Midbrain (tissue), 1 donor: ENCODE measurements at regions not wholly inside any gene's neighbourhood (a gene's known extent, or its start where the extent isn't known, plus 50 kb on each side); places are given as distances from the start of the nearest gene placed in this dataset.
A peak's percentile ranks its signal among the peaks of the same experiment; 100 is the strongest.
"Not testable (repeated sequence)": the region's sequence is repeated elsewhere in the genome, so short reads cannot be mapped to it uniquely, and the experiment has no call there.

Source experiments
- DNase-seq: peaks from one replicate; lab custom pipeline; 2025; lab: John Stamatoyannopoulos, UW

- DNase-seq, result peak; percentile 18
Observed at GRCh38 chr6:6749702-6750491, 161.4 kb downstream of the LY86 start.

DNA sequence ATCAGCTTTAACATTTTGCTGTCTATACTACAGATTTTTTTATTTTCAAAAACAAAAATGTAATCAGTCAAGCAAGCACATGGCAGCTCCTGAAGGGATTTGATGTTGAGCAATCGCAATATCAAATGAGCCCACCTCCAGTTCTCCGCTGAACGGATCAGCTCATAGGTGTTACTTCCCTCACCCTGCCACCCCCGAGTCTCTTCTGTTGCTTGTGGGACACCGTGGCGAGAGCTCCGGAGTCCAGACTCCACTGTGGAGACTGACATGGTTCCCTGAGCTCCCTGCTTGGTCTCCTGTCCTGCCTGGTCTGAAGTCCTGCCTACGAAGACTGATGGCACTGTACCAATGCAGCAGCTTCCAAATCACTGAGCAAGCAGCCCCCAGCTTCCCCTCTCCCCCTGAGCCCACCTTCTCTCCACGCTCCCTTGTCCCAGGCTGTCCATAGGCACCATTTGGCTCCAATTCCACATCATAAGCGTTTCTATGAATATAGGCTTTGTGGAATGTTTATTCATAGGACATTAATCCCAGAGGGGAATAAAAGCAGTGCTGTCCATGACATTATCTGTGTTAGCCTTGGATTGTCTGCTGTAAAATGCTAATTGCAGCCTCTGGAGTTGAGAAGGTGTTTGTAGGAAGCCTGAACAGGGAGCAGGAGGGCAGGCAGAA lies 162.2 kb downstream of the LY86 start:
- DNase-seq, result no peak

DNA sequence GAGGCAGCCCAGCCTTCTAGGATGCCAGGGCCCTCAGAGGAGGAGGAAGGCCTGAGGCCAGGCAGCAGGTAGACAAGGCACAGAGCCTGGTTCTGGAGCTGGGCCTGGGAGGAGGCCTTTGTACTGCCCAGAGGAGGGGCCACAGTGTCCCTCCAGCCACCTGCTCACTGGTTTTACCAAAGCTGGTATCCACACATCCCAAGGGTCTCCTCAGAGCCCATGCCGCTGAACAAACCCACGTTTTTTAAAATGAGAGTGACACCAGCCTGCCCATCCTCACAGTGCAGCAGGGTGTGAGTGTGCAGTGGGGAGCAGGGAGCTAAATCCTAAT lies 162.7 kb downstream of the LY86 start:
- no peak for DNase-seq

- no peak for DNase-seq
Observed at GRCh38 chr6:6751619-6752023, 163.1 kb downstream of the LY86 start.

- no peak for DNase-seq
Observed at GRCh38 chr6:6752129-6752528, 163.6 kb downstream of the LY86 start.

DNA sequence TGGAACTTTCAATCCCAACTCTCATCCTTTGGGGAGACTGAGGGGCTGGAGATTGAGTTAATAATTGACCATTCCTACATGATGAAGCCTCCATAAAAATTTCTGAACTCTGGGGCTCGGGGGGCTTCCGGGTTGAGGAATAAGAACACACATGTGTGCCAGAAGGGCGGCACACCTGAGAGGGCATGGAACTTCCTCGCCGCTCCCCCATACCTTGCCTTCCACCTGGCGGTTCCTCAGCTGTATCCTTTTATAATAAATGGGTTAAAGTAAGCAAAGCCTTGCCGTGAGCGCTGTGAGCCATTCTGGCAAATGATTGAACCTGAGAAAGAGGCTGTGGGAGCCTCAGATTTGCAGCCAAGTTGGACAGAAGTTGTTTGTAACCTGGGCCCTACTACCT lies 164.8 kb downstream of the LY86 start:
- DNase-seq, result no peak

GRCh38 chr6:6756526-6756925 lies 168.0 kb downstream of the LY86 start:
- DNase-seq, result no peak

DNA sequence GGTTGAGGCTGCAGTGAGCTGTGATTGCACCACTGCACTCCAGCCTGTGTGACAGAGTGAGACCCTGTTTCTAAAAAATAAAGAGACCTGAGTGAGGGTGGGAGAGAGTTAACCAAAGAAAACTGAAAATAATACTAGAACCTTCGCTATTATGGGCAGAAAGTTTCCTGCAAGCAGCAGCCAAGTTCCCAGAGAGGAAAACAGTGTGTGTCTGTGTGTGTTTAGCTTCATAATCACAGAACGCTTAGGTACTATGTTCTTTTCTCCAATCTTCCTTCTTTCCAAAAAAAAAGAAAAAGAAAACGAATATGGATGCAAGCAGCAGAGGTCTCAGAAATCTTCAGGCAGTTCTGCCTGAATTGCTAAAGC lies 170.0 kb downstream of the LY86 start:
- DNase-seq, result no peak

DNA sequence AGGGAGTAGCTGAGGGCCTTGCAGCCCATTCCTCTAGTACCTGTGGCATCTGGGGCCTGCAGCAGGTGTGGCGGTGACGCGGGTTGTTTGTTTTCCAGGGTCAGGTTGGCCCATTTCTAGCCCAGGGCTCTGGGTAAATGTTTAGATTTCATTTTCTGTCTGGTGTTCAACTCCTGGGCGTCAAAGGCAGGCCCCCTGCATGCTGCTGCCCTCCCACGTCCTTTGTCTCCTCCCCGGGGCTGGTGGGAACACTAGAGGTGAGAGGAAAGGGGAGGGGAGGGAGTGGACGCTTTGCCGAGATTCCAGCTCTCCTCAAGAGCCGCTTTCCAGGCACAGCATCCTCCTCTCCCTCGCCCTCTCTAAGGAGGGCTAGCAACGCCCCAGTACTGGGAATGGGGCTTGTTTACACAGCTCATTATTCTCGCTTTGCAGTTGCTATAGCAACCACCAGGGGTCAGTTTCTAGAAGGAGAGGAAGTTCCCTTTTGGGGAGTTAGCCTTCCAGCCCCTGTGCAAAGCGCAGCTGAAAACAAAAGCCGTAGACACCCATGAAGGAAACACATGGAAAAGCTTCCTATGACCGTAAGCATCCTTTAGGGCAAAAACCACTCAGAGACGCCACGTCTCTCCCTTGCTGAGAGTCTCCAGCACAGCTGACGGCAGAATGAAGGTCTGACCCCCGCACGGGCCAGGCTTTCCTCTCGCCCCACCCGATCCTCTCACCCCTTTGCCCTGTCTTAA lies 170.6 kb downstream of the LY86 start:
- peak; percentile 45 for DNase-seq

DNA sequence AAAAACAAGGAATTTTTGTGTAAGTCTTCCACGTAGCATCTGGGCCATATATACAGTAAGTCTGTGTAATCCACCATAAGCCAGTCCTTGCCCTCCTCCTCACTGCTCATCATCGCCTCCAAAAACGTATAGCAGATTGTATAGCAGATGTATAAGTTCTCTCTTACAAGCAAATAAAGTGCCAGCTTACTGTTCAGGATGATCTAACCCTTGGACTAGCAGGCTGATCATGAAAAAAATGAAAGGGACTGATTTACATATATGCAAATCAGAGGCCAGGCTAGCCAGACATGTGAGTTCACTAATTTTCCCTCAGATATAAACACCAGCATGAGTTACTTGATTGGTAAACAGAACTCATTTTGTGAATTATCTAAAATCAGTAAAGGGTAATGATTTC lies 171.5 kb downstream of the LY86 start:
- no peak for DNase-seq

- DNase-seq, result not testable (repeated sequence)
Observed at GRCh38 chr6:6762566-6762965, 174.0 kb downstream of the LY86 start.

- DNase-seq, result no peak
Observed at GRCh38 chr6:6764764-6765434, 176.4 kb downstream of the LY86 start.

- no peak for DNase-seq
Observed at GRCh38 chr6:6766230-6766905, 177.8 kb downstream of the LY86 start.

DNA sequence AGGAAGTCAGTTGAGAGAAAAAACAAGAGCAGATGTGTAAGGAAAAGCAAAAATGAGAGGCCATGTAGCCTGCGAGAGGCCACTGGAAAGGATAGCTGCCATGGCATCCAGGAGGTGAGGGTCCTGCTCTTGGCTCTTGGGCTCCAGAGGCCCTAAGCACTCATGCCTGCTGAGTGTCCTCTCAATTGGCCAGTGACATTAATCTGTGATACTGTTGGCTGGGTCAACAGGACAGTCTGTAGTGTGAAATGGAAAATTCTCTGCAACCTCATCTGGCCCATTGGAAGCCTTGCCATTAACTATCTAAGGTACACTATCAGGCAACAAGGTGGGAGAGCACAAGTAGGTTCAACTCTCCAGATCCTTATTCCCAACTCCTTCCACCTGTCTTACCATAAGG lies 180.9 kb downstream of the LY86 start:
- DNase-seq, result no peak

DNA sequence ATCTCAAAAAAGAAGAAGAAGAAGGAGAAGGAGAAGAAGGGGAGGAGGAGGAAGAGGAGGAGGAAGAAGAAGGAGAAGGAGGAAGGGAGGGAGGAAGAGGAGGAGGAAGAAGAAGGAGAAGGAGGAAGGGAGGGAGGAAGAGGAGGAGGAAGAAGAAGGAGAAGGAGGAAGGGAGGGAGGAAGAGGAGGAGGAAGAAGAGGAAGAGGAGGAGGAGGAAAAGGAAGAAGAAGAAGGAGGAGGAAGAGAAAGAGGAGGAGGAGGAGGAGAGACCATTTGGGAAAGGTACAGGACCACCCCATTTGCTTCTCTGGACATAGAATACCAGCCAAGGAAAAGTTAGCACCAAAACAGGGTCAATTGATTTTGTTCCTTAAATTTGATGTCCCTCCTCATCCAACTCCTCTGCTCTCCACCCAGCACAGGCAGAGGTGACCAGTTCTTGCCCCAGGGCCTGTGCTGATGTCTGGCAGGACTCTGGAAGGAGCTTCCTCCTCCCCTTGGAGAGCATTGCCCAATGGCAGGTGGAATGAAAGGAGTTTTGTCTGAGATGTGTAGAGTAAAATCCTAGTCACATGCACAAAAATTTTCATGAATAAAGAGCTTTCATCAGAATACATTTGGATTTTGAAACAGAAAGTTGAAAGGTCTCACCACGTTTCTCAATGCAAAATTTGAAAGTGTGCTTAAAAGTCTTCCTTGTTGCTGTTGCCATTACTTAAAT lies 182.9 kb downstream of the LY86 start:
- DNase-seq, result no peak

- no peak for DNase-seq
Observed at GRCh38 chr6:6771964-6772363, 183.4 kb downstream of the LY86 start.

DNA sequence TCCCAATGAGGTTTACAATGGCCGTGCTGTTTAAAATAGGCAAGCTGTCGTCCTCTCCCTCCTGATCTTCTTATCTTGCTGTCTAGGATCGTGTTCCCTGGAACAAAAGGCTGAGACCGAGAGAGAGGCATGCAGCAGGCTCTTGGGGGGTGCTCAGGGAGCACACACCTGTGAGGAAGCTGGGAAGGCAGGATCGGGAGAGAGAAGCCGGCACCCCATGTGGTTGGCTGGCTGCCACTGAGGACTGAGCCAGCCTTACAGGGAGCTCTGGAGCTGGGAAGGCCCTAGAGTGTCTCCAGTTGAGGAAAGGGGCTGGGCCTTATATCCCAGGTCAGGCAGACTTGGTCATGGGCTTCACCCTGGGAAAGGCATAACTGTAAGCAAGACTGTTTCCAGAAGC lies 184.2 kb downstream of the LY86 start:
- no peak for DNase-seq

DNA sequence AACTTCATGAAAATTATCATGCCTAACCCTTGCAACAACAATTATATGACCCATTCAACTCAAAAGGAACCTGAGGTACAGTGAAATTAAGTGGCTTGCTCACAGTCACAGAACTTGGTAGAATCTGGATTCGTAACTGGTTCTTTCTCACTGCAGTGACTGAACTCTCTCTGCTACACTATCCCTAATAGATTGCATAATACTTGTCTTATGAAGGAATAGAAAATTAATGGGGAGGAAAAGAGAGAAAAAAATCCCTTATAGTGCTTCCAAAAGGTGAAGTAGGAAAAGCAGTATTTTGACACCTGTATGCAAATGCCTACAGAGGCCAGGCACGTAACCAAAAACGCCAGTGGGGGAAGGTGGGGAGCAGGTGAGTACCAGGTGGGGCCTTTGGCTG lies 186.6 kb downstream of the LY86 start:
- no peak for DNase-seq

- DNase-seq, result no peak
Observed at GRCh38 chr6:6780231-6780630, 191.7 kb downstream of the LY86 start.

GRCh38 chr6:6781172-6781872 lies 192.8 kb downstream of the LY86 start:
- peak; percentile 6 for DNase-seq

GRCh38 chr6:6781873-6782227 lies 193.3 kb downstream of the LY86 start:
- DNase-seq, result no peak
